GM23338 (cell line): ENCODE measurements at regions not wholly inside any gene's neighbourhood (a gene's known extent, or its start where the extent isn't known, plus 50 kb on each side); places are given as distances from the start of the nearest gene placed in this dataset.

Experiments
- ATAC-seq: fragments of 200-7000 bp; cut with Tn5 transposase; 3 replicates; pipeline ENCODE4 v1.9.1; 2020
- DNase-seq: peaks from one replicate; pipeline ENCODE4 v3.0.0-alpha.2; 2015; ENCODE audit warnings: low spot score
- H2AFZ ChIP-seq: fragments of 200-600 bp; sonication (generic); 2 replicates; pipeline ENCODE4 v1.8.0; 2016; ENCODE audit warnings: antibody characterized with exemption, mild to moderate bottlenecking, moderate library complexity
- H3F3A ChIP-seq: fragments of 200-600 bp; sonication (generic); replicated peaks from 2 replicates; pipeline ENCODE4 v1.8.0; 2017; ENCODE audit warnings: antibody characterized with exemption, mixed run types, low read depth
- H3K27ac ChIP-seq: fragments of 200-600 bp; sonication (generic); 2 replicates; pipeline ENCODE4 v1.6.1; 2016; ENCODE audit warnings: low read depth
- H3K27me3 ChIP-seq: fragments of 200-600 bp; sonication (generic); 2 replicates; pipeline ENCODE4 v1.8.0; 2016; ENCODE audit warnings: mild to moderate bottlenecking, mixed run types, moderate library complexity; ENCODE audit not compliant: insufficient read depth
- H3K36me3 ChIP-seq: fragments of 200-600 bp; sonication (generic); 2 replicates; pipeline ENCODE4 v1.8.0; 2016; ENCODE audit warnings: mild to moderate bottlenecking; ENCODE audit not compliant: insufficient read depth
- H3K4me1 ChIP-seq: fragments of 200-600 bp; sonication (generic); 2 replicates; pipeline ENCODE4 v1.8.0; 2016; ENCODE audit warnings: mild to moderate bottlenecking, moderate library complexity; ENCODE audit not compliant: insufficient read depth
- H3K4me2 ChIP-seq: fragments of 200-600 bp; sonication (generic); 2 replicates; pipeline ENCODE4 v1.7.1; 2017; ENCODE audit warnings: mixed run types
- H3K4me3 ChIP-seq: fragments of 200-600 bp; sonication (generic); 2 replicates; pipeline ENCODE4 v1.6.1; 2016; ENCODE audit warnings: mixed run types
- H3K79me2 ChIP-seq: fragments of 200-600 bp; sonication (generic); replicated peaks from 2 replicates; pipeline ENCODE4 v1.8.0; 2017; ENCODE audit warnings: mild to moderate bottlenecking; ENCODE audit not compliant: insufficient read depth
- H3K9me2 ChIP-seq: fragments of 200-600 bp; sonication (generic); 2 replicates; pipeline ENCODE4 v1.8.0; 2017; ENCODE audit not compliant: insufficient read depth
- H4K20me1 ChIP-seq: fragments of 200-600 bp; sonication (generic); replicated peaks from 2 replicates; pipeline ENCODE4 v1.8.0; 2017; ENCODE audit warnings: mild to moderate bottlenecking; ENCODE audit not compliant: insufficient read depth
- H3K27ac Mint-ChIP-seq: 2 replicates; pipeline ENCODE4 v1.8.0; 2020; ENCODE audit warnings: inconsistent platforms, mild to moderate bottlenecking, moderate library complexity, mixed read lengths
- H3K27me3 Mint-ChIP-seq: 3 replicates; pipeline ENCODE4 v1.8.0; 2022; ENCODE audit warnings: low read depth, mild to moderate bottlenecking, moderate library complexity, mixed read lengths, inconsistent platforms; ENCODE audit not compliant: insufficient read depth, poor library complexity
- H3K36me3 Mint-ChIP-seq: 3 replicates; pipeline ENCODE4 v1.8.0; 2021; ENCODE audit warnings: low read depth, mild to moderate bottlenecking, inconsistent platforms, moderate library complexity, mixed read lengths
- H3K4me1 Mint-ChIP-seq: 3 replicates; pipeline ENCODE4 v1.8.0; 2020; ENCODE audit warnings: mild to moderate bottlenecking, inconsistent platforms, mixed read lengths
- H3K4me3 Mint-ChIP-seq: 3 replicates; pipeline ENCODE4 v1.8.0; 2021; ENCODE audit warnings: moderate library complexity, mild to moderate bottlenecking, inconsistent platforms, mixed read lengths
- H3K9me3 Mint-ChIP-seq: 3 replicates; pipeline ENCODE4 v1.8.0; 2020; ENCODE audit warnings: moderate library complexity, mild to moderate bottlenecking, inconsistent platforms, mixed read lengths
- CTCF ChIP-seq, 2 experiments: fragments of 200-600 bp in 1 of 2; sonication (generic) in 1 of 2; conservative IDR thresholded peaks; 2 replicates each; pipeline versions ENCODE4 v1.5.1 to v1.6.1; 2016 to 2017; ENCODE audit warnings: antibody characterized with exemption in 2 of 2, low read depth in 2 of 2, mild to moderate bottlenecking in 2 of 2, moderate library complexity in 1 of 2
- EZH2 ChIP-seq: fragments of 200-600 bp; sonication (generic); IDR thresholded peaks from one replicate; pipeline ENCODE4 v1.8.0; 2017; ENCODE audit warnings: antibody characterized with exemption, mild to moderate bottlenecking, low read depth; ENCODE audit not compliant: unreplicated experiment
- JUNB ChIP-seq: IDR thresholded peaks from one replicate; pipeline ENCODE4 v1.6.1; 2016; ENCODE audit warnings: antibody characterized with exemption; ENCODE audit not compliant: unreplicated experiment
- NANOG ChIP-seq: IDR thresholded peaks from 2 replicates; pipeline ENCODE4 v1.6.1; 2016; ENCODE audit warnings: antibody characterized with exemption, borderline replicate concordance
- REST ChIP-seq: IDR thresholded peaks from one replicate; pipeline ENCODE4 v1.6.1; 2018; ENCODE audit warnings: antibody characterized with exemption; ENCODE audit not compliant: unreplicated experiment
- STAT1 ChIP-seq: IDR thresholded peaks from one replicate; pipeline ENCODE4 v1.6.1; 2016; ENCODE audit warnings: antibody characterized with exemption; ENCODE audit not compliant: unreplicated experiment
- ZNF331 ChIP-seq: fragments of 250-450 bp; sonication (Bioruptor Pico); IDR thresholded peaks from 2 replicates; pipeline ENCODE4 v1.5.0; 2020; ENCODE audit warnings: low read depth, mild to moderate bottlenecking, moderate library complexity

GRCh38 chr2:126971162-126971480 is 72.4 kb downstream of the TEX51 start:
- Histone ChIP-seq H3K79me2 (no peaks in the 10 kb centered on the region), H3K36me3 (no peaks in the 10 kb centered on the region), H3K4me2 (no peak overlapping the region), H3K27me3 (peaks cover 4% of the 10 kb centered on the region; the same call in 1 of the 2 replicates), H2AFZ (no peak overlapping the region), H4K20me1 (no peaks in the 10 kb centered on the region), H3K4me3 (no peak overlapping the region), H3K27ac (no peak overlapping the region), H3K9me2 (no peaks in the 10 kb centered on the region; the same call in 1 of the 2 replicates), H3F3A (no peaks in the 10 kb centered on the region; the same call in 1 of the 2 replicates), H3K4me1 (peaks cover 12% of the 10 kb centered on the region)
- ATAC-seq (no peak), DNase-seq (no peak)
- Mint-ChIP-seq H3K27ac (no peak overlapping the region), H3K27me3 (peaks cover 5% of the 10 kb centered on the region), H3K36me3 (no peaks in the 10 kb centered on the region), H3K4me3 (no peak overlapping the region), H3K4me1 (peaks cover 10% of the 10 kb centered on the region), H3K9me3 (no peaks in the 10 kb centered on the region)
- no peak for TF ChIP-seq EZH2
- TF ChIP-seq NANOG, result no peak

GRCh38 chr2:126971481-126972278 is 73.0 kb downstream of the TEX51 start:
- H3K27ac Mint-ChIP-seq, result no peak overlapping the region
- DNase-seq (peak; percentile 90), ATAC-seq (peak; percentile 82)
- 0 out of 2 replicates have a peak overlapping the region, but pooled peaks have one; percentile 86 for H2AFZ ChIP-seq
- H4K20me1 ChIP-seq, result no peaks in the 10 kb centered on the region
- peaks cover 12% of the 10 kb centered on the region for H3K4me1 ChIP-seq
- H3K27me3 Mint-ChIP-seq, result peaks cover 5% of the 10 kb centered on the region
- peaks cover 4% of the 10 kb centered on the region; the same call in 1 of the 2 replicates for H3K27me3 ChIP-seq
- TF ChIP-seq NANOG, result no peak
- peak; percentile 73 to 89 for TF ChIP-seq CTCF (conservative IDR thresholded peaks at IDR 0.05; ENCODE audit: low read depth in 2 of 2)
- no peaks in the 10 kb centered on the region; the same call in 1 of the 2 replicates for H3F3A ChIP-seq
- no peaks in the 10 kb centered on the region for H3K9me3 Mint-ChIP-seq
- H3K36me3 Mint-ChIP-seq, result no peaks in the 10 kb centered on the region
- no peaks in the 10 kb centered on the region for H3K36me3 ChIP-seq
- H3K4me3 Mint-ChIP-seq, result no peak overlapping the region
- no peaks in the 10 kb centered on the region; the same call in 1 of the 2 replicates for H3K9me2 ChIP-seq
- no peak overlapping the region for H3K4me2 ChIP-seq
- peaks cover 11% of the 10 kb centered on the region for H3K4me1 Mint-ChIP-seq
- no peak overlapping the region for H3K27ac ChIP-seq
- no peak overlapping the region for H3K4me3 ChIP-seq
- H3K79me2 ChIP-seq, result no peaks in the 10 kb centered on the region

- Histone ChIP-seq H3K9me2 (no peaks in the 10 kb centered on the region; the same call in 1 of the 2 replicates), H3F3A (no peaks in the 10 kb centered on the region; the same call in 1 of the 2 replicates), H3K79me2 (no peaks in the 10 kb centered on the region), H3K27ac (no peak overlapping the region), H3K4me3 (no peak overlapping the region), H3K4me1 (peaks cover 12% of the 10 kb centered on the region), H3K36me3 (no peaks in the 10 kb centered on the region), H2AFZ (0 out of 2 replicates have a peak overlapping the region, but pooled peaks have one; percentile 83), H3K27me3 (peaks cover 4% of the 10 kb centered on the region; the same call in 1 of the 2 replicates), H3K4me2 (no peak overlapping the region), H4K20me1 (no peaks in the 10 kb centered on the region)
- ATAC-seq, result no peak
- Mint-ChIP-seq H3K27ac (no peak overlapping the region), H3K27me3 (peaks cover 6% of the 10 kb centered on the region), H3K4me1 (peaks cover 11% of the 10 kb centered on the region), H3K36me3 (no peaks in the 10 kb centered on the region), H3K4me3 (no peak overlapping the region), H3K9me3 (no peaks in the 10 kb centered on the region)
- DNase-seq, result no peak
- TF ChIP-seq CTCF (conservative IDR thresholded peaks at IDR 0.05; ENCODE audit: low read depth in 2 of 2) (no peak), JUNB (no peak), STAT1 (no peak), EZH2 (no peak), ZNF331 (CRISPR knock-in tag) (no peak), REST (no peak)
Measured at GRCh38 chr2:126972279-126972626, 73.6 kb downstream of the TEX51 start.
